NOMO-1 treated with dmso at 0.1 percent for 144 hours (cell line): ENCODE measurements at regions not wholly inside any gene's neighbourhood (a gene's known extent, or its start where the extent isn't known, plus 50 kb on each side); places are given as distances from the start of the nearest gene placed in this dataset.

Experiments used
- DNase-seq: peaks from one replicate; lab custom pipeline; 2025; ENCODE audit not compliant: unreplicated experiment; lab: John Stamatoyannopoulos, UW

GRCh38 chr6:137277971-137278637, 58.9 kb upstream of the IFNGR1 start:
- DNase-seq: no peak

GRCh38 chr6:137272403-137272802, 53.2 kb upstream of the IFNGR1 start:
- DNase-seq: no peak

GRCh38 chr6:137271245-137272183, 52.3 kb upstream of the IFNGR1 start:
- peak; percentile 7 for DNase-seq

GRCh38 chr6:137269803-137270202, 50.6 kb upstream of the IFNGR1 start:
- no peak for DNase-seq

- no peak for DNase-seq
Measured at GRCh38 chr6:137269347-137269746, 50.2 kb upstream of the IFNGR1 start.
